RWPE1 (cell line): ENCODE measurements at regions not wholly inside any gene's neighbourhood (a gene's known extent, or its start where the extent isn't known, plus 50 kb on each side); places are given as distances from the start of the nearest gene placed in this dataset.

Experiments used
- CTCF ChIA-PET: fragments of 350-600 bp; sonication (Branson Sonifier 250); formaldehyde crosslinking; extraction: SDS; loops from one replicate; lab custom pipeline; 2021; lab: Yijun Ruan, JAX
- POLR2A ChIA-PET: fragments of 400-600 bp; formaldehyde crosslinking; extraction: SDS; loops from one replicate; lab custom pipeline; 2020; ENCODE audit warnings: antibody characterized with exemption; ENCODE audit not compliant: low non-redundant PET; lab: Yijun Ruan, JAX
- DNase-seq: peaks from one replicate; pipeline ENCODE4 v3.0.0; 2012; ENCODE audit warnings: low spot score
- H3K27ac ChIP-seq: fragments of 450-650 bp; 2 replicates; pipeline ENCODE4 v1.5.1; 2017
- TF ChIP-seq, protein P1 (sequence below): fragments of 450-650 bp; conservative IDR thresholded peaks from 2 replicates; pipeline ENCODE4 v1.5.1; 2017; ENCODE audit warnings: low read depth, mild to moderate bottlenecking

- DNase-seq: no peak
- ChIA-PET CTCF (no interaction called here), POLR2A (no interaction called here)
- no peak overlapping the region for H3K27ac ChIP-seq
- TF ChIP-seq, protein P1, sequence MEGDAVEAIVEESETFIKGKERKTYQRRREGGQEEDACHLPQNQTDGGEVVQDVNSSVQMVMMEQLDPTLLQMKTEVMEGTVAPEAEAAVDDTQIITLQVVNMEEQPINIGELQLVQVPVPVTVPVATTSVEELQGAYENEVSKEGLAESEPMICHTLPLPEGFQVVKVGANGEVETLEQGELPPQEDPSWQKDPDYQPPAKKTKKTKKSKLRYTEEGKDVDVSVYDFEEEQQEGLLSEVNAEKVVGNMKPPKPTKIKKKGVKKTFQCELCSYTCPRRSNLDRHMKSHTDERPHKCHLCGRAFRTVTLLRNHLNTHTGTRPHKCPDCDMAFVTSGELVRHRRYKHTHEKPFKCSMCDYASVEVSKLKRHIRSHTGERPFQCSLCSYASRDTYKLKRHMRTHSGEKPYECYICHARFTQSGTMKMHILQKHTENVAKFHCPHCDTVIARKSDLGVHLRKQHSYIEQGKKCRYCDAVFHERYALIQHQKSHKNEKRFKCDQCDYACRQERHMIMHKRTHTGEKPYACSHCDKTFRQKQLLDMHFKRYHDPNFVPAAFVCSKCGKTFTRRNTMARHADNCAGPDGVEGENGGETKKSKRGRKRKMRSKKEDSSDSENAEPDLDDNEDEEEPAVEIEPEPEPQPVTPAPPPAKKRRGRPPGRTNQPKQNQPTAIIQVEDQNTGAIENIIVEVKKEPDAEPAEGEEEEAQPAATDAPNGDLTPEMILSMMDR: no peak
Observed at GRCh38 chr3:78235841-78236240, 1195.9 kb downstream of the ROBO2 start.

DNA sequence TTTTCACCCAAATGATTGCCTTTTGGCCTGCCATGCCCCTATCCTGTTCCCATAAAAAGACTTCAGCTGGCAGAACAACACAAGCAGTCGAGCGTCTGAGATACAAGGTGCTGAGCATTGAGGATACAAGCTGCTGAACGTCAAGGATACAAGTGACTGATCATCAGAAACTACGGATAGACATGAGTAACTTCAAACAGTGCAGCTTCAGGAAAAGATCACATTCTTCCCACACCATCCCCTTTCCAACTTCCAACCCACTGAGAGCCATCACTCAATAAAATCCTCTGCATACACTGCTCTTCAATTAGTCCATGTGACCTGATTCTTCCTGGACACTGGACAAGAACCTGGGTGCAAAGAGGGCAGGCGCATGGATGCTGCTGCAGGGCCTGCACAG lies 1198.9 kb downstream of the ROBO2 start:
- POLR2A ChIA-PET: no interaction called here
- CTCF ChIA-PET: no interaction called here
- TF ChIP-seq, protein P1: no peak
- no peak overlapping the region for H3K27ac ChIP-seq
- no peak for DNase-seq

- TF ChIP-seq, protein P1: no peak
- no peak for DNase-seq
- ChIA-PET POLR2A (no interaction called here), CTCF (no interaction called here)
- H3K27ac ChIP-seq: no peak overlapping the region
Observed at GRCh38 chr3:78242724-78243123, 1202.8 kb downstream of the ROBO2 start.

DNA sequence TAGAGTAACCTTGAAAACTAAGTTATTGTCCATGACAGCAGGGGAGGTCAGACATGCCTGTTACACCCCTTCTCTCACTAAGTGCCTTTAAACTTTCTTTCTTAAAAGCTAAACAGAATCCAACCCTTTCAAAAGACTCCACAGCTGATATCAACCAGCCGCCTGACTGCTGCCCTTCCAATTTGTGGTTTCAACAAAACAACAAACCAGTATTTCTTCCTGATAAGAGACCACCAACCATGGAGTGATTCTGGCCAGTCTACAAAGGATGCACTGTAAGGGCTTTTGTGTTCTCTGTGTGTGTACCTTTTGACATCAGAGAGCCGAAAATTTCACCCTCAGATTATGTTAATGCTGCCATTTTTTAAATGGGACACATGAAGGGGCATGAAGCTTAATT lies 1204.2 kb downstream of the ROBO2 start:
- POLR2A ChIA-PET: no interaction called here
- CTCF ChIA-PET: no interaction called here
- no peak overlapping the region for H3K27ac ChIP-seq

GRCh38 chr3:78249294-78249693 lies 1209.4 kb downstream of the ROBO2 start:
- CTCF ChIA-PET: interaction anchor here (0.5 kb wide), 1 partner anchor 408 kb away, joined by 5 read pairs; no protein-coding TSS in a partner anchor
- no peak overlapping the region for H3K27ac ChIP-seq
- POLR2A ChIA-PET: no interaction called here
- TF ChIP-seq, protein P1: no peak
- no peak for DNase-seq

More for the DNA sequence above, 1204.2 kb downstream of the ROBO2 start:
- TF ChIP-seq, protein P1: no peak
- no peak for DNase-seq

- TF ChIP-seq, protein P1: no peak
- H3K27ac ChIP-seq: no peak overlapping the region
- CTCF ChIA-PET: no interaction called here
- POLR2A ChIA-PET: no interaction called here
- no peak for DNase-seq
Observed at GRCh38 chr3:78253860-78254259, 1214.0 kb downstream of the ROBO2 start.
